OCI-LY7 (cell line): ENCODE measurements at regions not wholly inside any gene's neighbourhood (a gene's known extent, or its start where the extent isn't known, plus 50 kb on each side); places are given as distances from the start of the nearest gene placed in this dataset.

ENCODE experiments used
- CTCF ChIP-seq: fragments of 200-600 bp; sonication (generic); conservative IDR thresholded peaks from 2 replicates; pipeline ENCODE4 v1.5.1; 2014; ENCODE audit warnings: mild to moderate bottlenecking, antibody characterized with exemption, low read length, moderate library complexity, mixed read lengths
- EZH2phosphoT487 ChIP-seq: fragments of 200-600 bp; sonication (generic); IDR thresholded peaks from 2 replicates; pipeline ENCODE4 v1.6.1; 2018; ENCODE audit warnings: low read depth, borderline replicate concordance, mild to moderate bottlenecking, mixed run types, antibody characterized with exemption, low read length, moderate library complexity, mixed read lengths

- no peak for TF ChIP-seq CTCF
- no peak for TF ChIP-seq EZH2phosphoT487
Measured at GRCh38 chr5:180431932-180432331, 62.2 kb upstream of the CNOT6 start.
